HG03135 (cell line): ENCODE measurements at regions not wholly inside any gene's neighbourhood (a gene's known extent, or its start where the extent isn't known, plus 50 kb on each side); places are given as distances from the start of the nearest gene placed in this dataset.

ENCODE experiments used
- ATAC-seq: cut with Tn5 transposase; IDR thresholded peaks from one replicate; pipeline ENCODE4 v1.9.1; 2021; ENCODE audit warnings: mild to moderate bottlenecking, moderate library complexity; ENCODE audit not compliant: unreplicated experiment

GRCh38 chr4:24476282-24476681, 108.1 kb downstream of the DHX15 start:
- ATAC-seq = peak; percentile 35

- no peak for ATAC-seq
These were observed 108.6 kb downstream of the DHX15 start for GRCh38 chr4:24475756-24476155.

GRCh38 chr4:24473309-24473721, 111.0 kb downstream of the DHX15 start:
- no peak for ATAC-seq

GRCh38 chr4:24472514-24473308, 111.6 kb downstream of the DHX15 start:
- peak; percentile 69 for ATAC-seq

GRCh38 chr4:24472161-24472510, 112.2 kb downstream of the DHX15 start:
- ATAC-seq = no peak

- no peak for ATAC-seq
These were observed 112.7 kb downstream of the DHX15 start for GRCh38 chr4:24471486-24472160.

GRCh38 chr4:24470666-24471485, 113.5 kb downstream of the DHX15 start:
- ATAC-seq = no peak

GRCh38 chr4:24468071-24468470, 116.3 kb downstream of the DHX15 start:
- no peak for ATAC-seq

GRCh38 chr4:24464566-24464965, 119.8 kb downstream of the DHX15 start:
- no peak for ATAC-seq

GRCh38 chr4:24456431-24456830, 127.9 kb downstream of the DHX15 start:
- no peak for ATAC-seq

GRCh38 chr4:24453951-24454350, 130.4 kb downstream of the DHX15 start:
- no peak for ATAC-seq

GRCh38 chr4:24451870-24452269, 132.5 kb downstream of the DHX15 start:
- no peak for ATAC-seq

- ATAC-seq = no peak
These were observed 141.2 kb downstream of the DHX15 start for GRCh38 chr4:24443200-24443599.

GRCh38 chr4:24440765-24441164, 143.6 kb downstream of the DHX15 start:
- ATAC-seq = no peak

GRCh38 chr4:24434241-24434640, 150.1 kb downstream of the DHX15 start:
- no peak for ATAC-seq

- ATAC-seq = no peak
These were observed 150.7 kb downstream of the DHX15 start for GRCh38 chr4:24433515-24434214.

GRCh38 chr4:24428850-24429249, 155.5 kb downstream of the DHX15 start:
- no peak for ATAC-seq

- no peak for ATAC-seq
These were observed 157.8 kb downstream of the DHX15 start for GRCh38 chr4:24426557-24426956.

GRCh38 chr4:24425863-24426262, 158.5 kb downstream of the DHX15 start:
- no peak for ATAC-seq

GRCh38 chr4:24423670-24424069, 160.7 kb downstream of the DHX15 start:
- ATAC-seq = no peak

GRCh38 chr4:24422644-24423043, 161.7 kb downstream of the DHX15 start:
- no peak for ATAC-seq
